CD14-positive monocyte (primary cell): ENCODE measurements at regions not wholly inside any gene's neighbourhood (a gene's known extent, or its start where the extent isn't known, plus 50 kb on each side); places are given as distances from the start of the nearest gene placed in this dataset.

Experiments used
- DNase-seq, 3 donors: peaks; one replicate each; pipeline ENCODE4 v3.0.0-alpha.2; 2011 to 2022
- H2AFZ ChIP-seq: 2 replicates; pipeline ENCODE4 v1.6.0; 2012; ENCODE audit warnings: mild to moderate bottlenecking, low read depth, low read length, inconsistent platforms; ENCODE audit not compliant: insufficient read depth, poor library complexity, severe bottlenecking
- H3K27ac ChIP-seq, 2 donors: 1 replicate in 1 of 2; 2 replicates in 1 of 2; pipeline ENCODE4 v1.5.1; 2012 to 2013; ENCODE audit warnings: low read length in 2 of 2, control low read depth in 1 of 2, inconsistent platforms in 1 of 2, low read depth in 1 of 2, mild to moderate bottlenecking in 1 of 2
- H3K27me3 ChIP-seq, 2 donors: one replicate each; pipeline versions ENCODE4 v1.6.0 to v1.6.1; 2011 to 2013; ENCODE audit warnings: low read length in 2 of 2; ENCODE audit not compliant: control insufficient read depth in 2 of 2, insufficient read depth in 2 of 2
- H3K36me3 ChIP-seq, 2 donors: replicated peaks in 1 of 2; 1 replicate in 1 of 2; 2 replicates in 1 of 2; pipeline versions ENCODE4 v1.5.1 to v1.6.1; 2012 to 2013; ENCODE audit warnings: low read length in 2 of 2, control low read depth in 1 of 2, inconsistent platforms in 1 of 2, mild to moderate bottlenecking in 1 of 2; ENCODE audit not compliant: insufficient read depth in 2 of 2, control insufficient read depth in 1 of 2
- H3K4me1 ChIP-seq, 2 donors: 1 replicate in 1 of 2; 2 replicates in 1 of 2; pipeline versions ENCODE4 v1.5.1 to v1.6.1; 2012 to 2013; ENCODE audit warnings: low read length in 2 of 2, control low read depth in 1 of 2, inconsistent platforms in 1 of 2, mild to moderate bottlenecking in 1 of 2, moderate library complexity in 1 of 2; ENCODE audit not compliant: insufficient read depth in 2 of 2, control insufficient read depth in 1 of 2
- H3K4me2 ChIP-seq: replicated peaks from 2 replicates; pipeline ENCODE3; 2012; ENCODE audit warnings: low read length, moderate library complexity, mild to moderate bottlenecking; ENCODE audit not compliant: poor library complexity, severe bottlenecking; ENCODE audit errors: extremely low read depth
- H3K4me3 ChIP-seq, 3 experiments: fragments of 200-600 bp in 1 of 3; sonication (generic) in 1 of 3; replicated peaks in 1 of 3; 1 replicate in 2 of 3; 2 replicates in 1 of 3; pipeline ENCODE4 v1.5.1; 2011 to 2013; ENCODE audit warnings: low read length in 3 of 3, mild to moderate bottlenecking in 3 of 3, control low read depth in 2 of 3, low read depth in 2 of 3, inconsistent platforms in 1 of 3, moderate library complexity in 1 of 3
- H3K79me2 ChIP-seq: 2 replicates; pipeline ENCODE4 v1.6.0; 2012; ENCODE audit warnings: mild to moderate bottlenecking, control low read depth, inconsistent platforms, low read length, moderate library complexity; ENCODE audit not compliant: insufficient read depth
- H3K9ac ChIP-seq: 2 replicates; pipeline ENCODE4 v1.6.0; 2017; ENCODE audit warnings: low read length, mild to moderate bottlenecking; ENCODE audit not compliant: insufficient read depth, poor library complexity, severe bottlenecking
- H3K9me3 ChIP-seq, 2 donors: replicated peaks in 1 of 2; 1 replicate in 1 of 2; 2 replicates in 1 of 2; pipeline versions ENCODE4 v1.5.1 to v1.6.1; 2012 to 2013; ENCODE audit warnings: low read length in 2 of 2, control low read depth in 1 of 2; ENCODE audit not compliant: control insufficient read depth in 1 of 2, insufficient read depth in 1 of 2
- H4K20me1 ChIP-seq: 2 replicates; pipeline ENCODE4 v1.6.0; 2012; ENCODE audit warnings: mild to moderate bottlenecking, low read length, control low read depth, moderate library complexity; ENCODE audit not compliant: insufficient read depth
- H3K27ac Mint-ChIP-seq, 7 donors: one replicate each; pipeline ENCODE4 v1.8.0; 2020; ENCODE audit warnings: mild to moderate bottlenecking in 7 of 7, mixed read lengths in 7 of 7, moderate library complexity in 6 of 7, inconsistent platforms in 2 of 7
- H3K27me3 Mint-ChIP-seq, 3 donors: one replicate each; pipeline ENCODE4 v1.8.0; 2021 to 2022; ENCODE audit warnings: low read depth in 3 of 3, mild to moderate bottlenecking in 3 of 3, mixed read lengths in 3 of 3, moderate library complexity in 3 of 3, inconsistent platforms in 1 of 3
- H3K36me3 Mint-ChIP-seq, 2 donors: one replicate each; pipeline ENCODE4 v1.8.0; 2020; ENCODE audit warnings: mixed read lengths in 2 of 2, inconsistent platforms in 1 of 2, mild to moderate bottlenecking in 1 of 2
- H3K4me1 Mint-ChIP-seq: one replicate; pipeline ENCODE4 v1.8.0; 2020; ENCODE audit warnings: mild to moderate bottlenecking, mixed read lengths
- H3K4me3 Mint-ChIP-seq, 2 donors: one replicate each; pipeline ENCODE4 v1.8.0; 2020; ENCODE audit warnings: mild to moderate bottlenecking in 2 of 2, mixed read lengths in 2 of 2, moderate library complexity in 1 of 2
- H3K9me3 Mint-ChIP-seq, 7 donors: one replicate each; pipeline ENCODE4 v1.8.0; 2020 to 2022; ENCODE audit warnings: mixed read lengths in 7 of 7, mild to moderate bottlenecking in 6 of 7, moderate library complexity in 6 of 7, inconsistent platforms in 2 of 7
- CTCF ChIP-seq: fragments of 200-600 bp; IDR thresholded peaks from one replicate; pipeline ENCODE4 v1.8.0; 2022; ENCODE audit warnings: antibody characterized with exemption, mild to moderate bottlenecking
- WGBS: methylation state at CpG from one replicate; pipeline ENCODE4 v1.1.5; 2013; ENCODE audit warnings: missing lambda C conversion rate; ENCODE audit not compliant: insufficient coverage; 5-methylcytosine and 5-hydroxymethylcytosine counted together
- intact Hi-C, 2 donors: fragments of 100-400 bp; cut with micrococcal nuclease; formaldehyde crosslinking; loops; one replicate each; pipeline versions ENCODE4 v1.15.0 to v1.15.1; 2023

GRCh38 chr13:105816994-105817393, 718.5 kb downstream of the EFNB2 start:
- Mint-ChIP-seq H3K36me3 (no peaks in the 10 kb centered on the region), H3K4me1 (no peaks in the 10 kb centered on the region), H3K9me3 (peaks cover 2 to 12% (median 5%) of the 10 kb centered on the region in 7 donors), H3K27ac (no peak overlapping the region), H3K27me3 (peaks cover 0 to 2% (median 0%) of the 10 kb centered on the region in 3 donors), H3K4me3 (no peak overlapping the region)
- no peaks in the 10 kb centered on the region for H4K20me1 ChIP-seq
- H3K4me2 ChIP-seq: no peak overlapping the region
- no peak overlapping the region for H3K9ac ChIP-seq
- H3K27me3 ChIP-seq: no peaks in the 10 kb centered on the region
- H3K36me3 ChIP-seq: no peaks in the 10 kb centered on the region
- intact Hi-C loops: no loop called here
- TF ChIP-seq CTCF: no peak
- H3K27ac ChIP-seq: no peak overlapping the region
- peaks cover 6 to 13% of the 10 kb centered on the region in 2 donors for H3K9me3 ChIP-seq
- no peaks in the 10 kb centered on the region for H3K4me1 ChIP-seq
- H2AFZ ChIP-seq: no peak overlapping the region
- 100% methylated on average over 4 of the region's 4 CpGs for WGBS
- H3K79me2 ChIP-seq: no peaks in the 10 kb centered on the region
- H3K4me3 ChIP-seq: no peak overlapping the region
- no peak for DNase-seq

GRCh38 chr13:105814902-105815250, 720.6 kb downstream of the EFNB2 start:
- H3K36me3 ChIP-seq: no peaks in the 10 kb centered on the region
- TF ChIP-seq CTCF: no peak
- H3K4me1 ChIP-seq: no peaks in the 10 kb centered on the region
- H3K9ac ChIP-seq: no peak overlapping the region
- H3K27ac ChIP-seq: no peak overlapping the region
- intact Hi-C loops: no loop called here
- H3K4me3 Mint-ChIP-seq: no peak overlapping the region
- H3K4me2 ChIP-seq: no peak overlapping the region
- H2AFZ ChIP-seq: no peak overlapping the region
- peaks cover 0 to 2% (median 0%) of the 10 kb centered on the region in 3 donors for H3K27me3 Mint-ChIP-seq
- H3K36me3 Mint-ChIP-seq: no peaks in the 10 kb centered on the region
- no peak for DNase-seq
- no peaks in the 10 kb centered on the region for H3K27me3 ChIP-seq
- H3K4me1 Mint-ChIP-seq: no peaks in the 10 kb centered on the region
- H3K27ac Mint-ChIP-seq: no peak overlapping the region
- H3K4me3 ChIP-seq: no peak overlapping the region
- no peaks in the 10 kb centered on the region for H4K20me1 ChIP-seq
- H3K79me2 ChIP-seq: no peaks in the 10 kb centered on the region
- peaks cover 4 to 12% (median 5%) of the 10 kb centered on the region in 7 donors for H3K9me3 Mint-ChIP-seq
- H3K9me3 ChIP-seq: peaks cover 6 to 13% of the 10 kb centered on the region in 2 donors
- no CpG with 5 or more reads among the region's 4 CpGs for WGBS
